Superior temporal gyrus (tissue), 1 donor: ENCODE measurements at regions not wholly inside any gene's neighbourhood (a gene's known extent, or its start where the extent isn't known, plus 50 kb on each side); places are given as distances from the start of the nearest gene placed in this dataset.
"Not testable (repeated sequence)": the region's sequence is repeated elsewhere in the genome, so short reads cannot be mapped to it uniquely, and the experiment has no call there.

ENCODE experiments used
- DNase-seq: peaks from one replicate; pipeline ENCODE4 v3.0.0-alpha.2; 2016; ENCODE audit errors: extremely low spot score

GRCh38 chr14:21912367-21912766, 238.7 kb upstream of the OR4E1 start:
- no peak for DNase-seq

- DNase-seq: no peak
These were observed 238.3 kb upstream of the OR4E1 start for GRCh38 chr14:21911877-21912276.

GRCh38 chr14:21910260-21910659, 236.6 kb upstream of the OR4E1 start:
- DNase-seq: no peak

- peak; percentile 51 for DNase-seq
These were observed 229.1 kb upstream of the OR4E1 start for GRCh38 chr14:21902561-21903181.

GRCh38 chr14:21894898-21895194, 221.2 kb upstream of the OR4E1 start:
- DNase-seq: not testable (repeated sequence)

- no peak for DNase-seq
These were observed 220.6 kb upstream of the OR4E1 start for GRCh38 chr14:21894003-21894897.

GRCh38 chr14:21891921-21892320, 218.3 kb upstream of the OR4E1 start:
- no peak for DNase-seq

- no peak for DNase-seq
These were observed 211.4 kb upstream of the OR4E1 start for GRCh38 chr14:21884995-21885394.

- no peak for DNase-seq
These were observed 208.6 kb upstream of the OR4E1 start for GRCh38 chr14:21882226-21882625.

- DNase-seq: no peak
These were observed 207.3 kb upstream of the OR4E1 start for GRCh38 chr14:21880918-21881317.

- no peak for DNase-seq
These were observed 202.2 kb upstream of the OR4E1 start for GRCh38 chr14:21875791-21876190.

GRCh38 chr14:21874946-21875345, 201.3 kb upstream of the OR4E1 start:
- no peak for DNase-seq

GRCh38 chr14:21874167-21874566, 200.5 kb upstream of the OR4E1 start:
- DNase-seq: no peak

GRCh38 chr14:21868442-21869046, 194.9 kb upstream of the OR4E1 start:
- DNase-seq: peak; percentile 75

- no peak for DNase-seq
These were observed 193.9 kb upstream of the OR4E1 start for GRCh38 chr14:21867541-21867940.

GRCh38 chr14:21866479-21866878, 192.9 kb upstream of the OR4E1 start:
- DNase-seq: no peak

GRCh38 chr14:21863289-21863688, 189.7 kb upstream of the OR4E1 start:
- no peak for DNase-seq

GRCh38 chr14:21861153-21861552, 187.5 kb upstream of the OR4E1 start:
- DNase-seq: no peak

- no peak for DNase-seq
These were observed 186.6 kb upstream of the OR4E1 start for GRCh38 chr14:21860172-21860571.

GRCh38 chr14:21852775-21853174, 179.2 kb upstream of the OR4E1 start:
- no peak for DNase-seq

- DNase-seq: peak; percentile 78
These were observed 178.5 kb upstream of the OR4E1 start for GRCh38 chr14:21852061-21852664.

- not testable (repeated sequence) for DNase-seq
These were observed 173.3 kb upstream of the OR4E1 start for GRCh38 chr14:21846902-21847301.
